IMR-90 (cell line): ENCODE measurements at regions not wholly inside any gene's neighbourhood (a gene's known extent, or its start where the extent isn't known, plus 50 kb on each side); places are given as distances from the start of the nearest gene placed in this dataset.

Experiments
- ATAC-seq: fragments of 200-7000 bp; cut with Tn5 transposase; 2 replicates; pipeline ENCODE4 v1.9.1; 2020; ENCODE audit warnings: low read depth, mild to moderate bottlenecking, moderate library complexity
- BruUV-seq: library from RNA; stranded (reverse); fragments of 400-500 nt; replicated peaks from 2 replicates; lab custom pipeline; 2021; lab: Mats Ljungman, UMichigan
- CTCF ChIA-PET: fragments of 300-600 bp; formaldehyde crosslinking; extraction: SDS; loops from one replicate; lab custom pipeline; 2021; ENCODE audit warnings: antibody characterized with exemption; lab: Yijun Ruan, JAX
- POLR2A ChIA-PET: fragments of 300-600 bp; sonication (Branson Sonifier 250); formaldehyde crosslinking; loops from one replicate; lab custom pipeline; 2022; ENCODE audit warnings: antibody characterized with exemption; ENCODE audit not compliant: unreplicated experiment; lab: Charles Lee
- DNase-seq: peaks from one replicate; pipeline ENCODE4 v3.0.0; 2013
- H2AFZ ChIP-seq: replicated peaks from 2 replicates; pipeline ENCODE3; 2013; ENCODE audit warnings: low read length, mild to moderate bottlenecking; ENCODE audit not compliant: poor library complexity
- H2AK5ac ChIP-seq: 2 replicates; pipeline ENCODE4 v1.6.1; 2013; ENCODE audit warnings: low read depth, low read length, inconsistent platforms
- H2AK9ac ChIP-seq: replicated peaks from 2 replicates; pipeline ENCODE3; 2013; ENCODE audit warnings: mild to moderate bottlenecking, low read depth, low read length, moderate library complexity; ENCODE audit not compliant: poor library complexity
- H2BK120ac ChIP-seq: 2 replicates; pipeline ENCODE4 v1.6.1; 2013; ENCODE audit warnings: low read depth, low read length, inconsistent platforms
- H2BK15ac ChIP-seq: 3 replicates; pipeline ENCODE4 v1.6.1; 2013; ENCODE audit warnings: low read depth, low read length, inconsistent platforms
- H2BK20ac ChIP-seq: 2 replicates; pipeline ENCODE4 v1.6.1; 2013; ENCODE audit warnings: low read depth, mild to moderate bottlenecking, inconsistent platforms, low read length, moderate library complexity
- H2BK5ac ChIP-seq: 2 replicates; pipeline ENCODE4 v1.6.1; 2013; ENCODE audit warnings: mild to moderate bottlenecking, low read depth, low read length, inconsistent platforms; ENCODE audit not compliant: poor library complexity, severe bottlenecking
- H3K14ac ChIP-seq: replicated peaks from 2 replicates; pipeline ENCODE4 v1.6.1; 2013; ENCODE audit warnings: low read depth, low read length, inconsistent platforms
- H3K18ac ChIP-seq: 2 replicates; pipeline ENCODE4 v1.6.1; 2013; ENCODE audit warnings: low read depth, low read length, control low read depth
- H3K23ac ChIP-seq: 2 replicates; pipeline ENCODE4 v1.6.1; 2013; ENCODE audit warnings: low read depth, low read length, inconsistent platforms
- H3K27ac ChIP-seq: 2 replicates; pipeline ENCODE4 v1.5.1; 2013; ENCODE audit warnings: mild to moderate bottlenecking, control low read depth, low read length; ENCODE audit not compliant: insufficient read depth
- H3K27me3 ChIP-seq: 2 replicates; pipeline ENCODE4 v1.6.1; 2013; ENCODE audit warnings: low read length; ENCODE audit not compliant: control insufficient read depth, insufficient read depth
- H3K36me3 ChIP-seq: 2 replicates; pipeline ENCODE4 v1.6.1; 2013; ENCODE audit warnings: low read length, mixed read lengths; ENCODE audit not compliant: control insufficient read depth, insufficient read depth
- H3K4ac ChIP-seq: 2 replicates; pipeline ENCODE4 v1.6.1; 2013; ENCODE audit warnings: low read depth, low read length, inconsistent platforms
- H3K4me1 ChIP-seq: 2 replicates; pipeline ENCODE4 v1.6.1; 2013; ENCODE audit warnings: low read length, mixed read lengths; ENCODE audit not compliant: control insufficient read depth, insufficient read depth
- H3K4me2 ChIP-seq: 2 replicates; pipeline ENCODE4 v1.6.1; 2013; ENCODE audit warnings: low read depth, mild to moderate bottlenecking, control low read depth, low read length, moderate library complexity
- H3K4me3 ChIP-seq: 2 replicates; pipeline ENCODE4 v1.5.1; 2013; ENCODE audit warnings: low read depth, mild to moderate bottlenecking, control low read depth, low read length, moderate library complexity; ENCODE audit not compliant: insufficient read depth
- H3K56ac ChIP-seq: 2 replicates; pipeline ENCODE4 v1.6.1; 2013; ENCODE audit warnings: low read length, inconsistent platforms; ENCODE audit not compliant: insufficient read depth; ENCODE audit errors: extremely low read depth
- H3K79me1 ChIP-seq, 2 experiments: 2 replicates each; pipeline ENCODE4 v1.6.1; 2013; ENCODE audit warnings: low read length in 2 of 2, inconsistent platforms in 1 of 2, low read depth in 1 of 2
- H3K9ac ChIP-seq: 2 replicates; pipeline ENCODE4 v1.6.1; 2013; ENCODE audit warnings: low read depth, low read length, control low read depth
- H3K9me1 ChIP-seq: 2 replicates; pipeline ENCODE4 v1.6.1; 2013; ENCODE audit warnings: low read length, inconsistent platforms; ENCODE audit not compliant: insufficient read depth
- H3K9me3 ChIP-seq: 2 replicates; pipeline ENCODE4 v1.6.1; 2013; ENCODE audit warnings: low read length; ENCODE audit not compliant: control insufficient read depth, insufficient read depth
- H4K20me1 ChIP-seq: 2 replicates; pipeline ENCODE4 v1.6.1; 2013; ENCODE audit warnings: low read length, inconsistent platforms; ENCODE audit not compliant: insufficient read depth
- H4K5ac ChIP-seq: 2 replicates; pipeline ENCODE4 v1.6.1; 2013; ENCODE audit warnings: mild to moderate bottlenecking, low read depth, low read length, control low read depth
- H4K8ac ChIP-seq, 2 experiments: 2 replicates each; pipeline ENCODE4 v1.6.1; 2013; ENCODE audit warnings: low read depth in 2 of 2, low read length in 2 of 2, control low read depth in 1 of 2, inconsistent platforms in 1 of 2
- H4K91ac ChIP-seq: 2 replicates; pipeline ENCODE4 v1.6.1; 2013; ENCODE audit warnings: low read depth, low read length, inconsistent platforms; ENCODE audit not compliant: insufficient read depth
- NFE2L2 ChIP-seq: fragments of 150-350 bp; IDR thresholded peaks from 2 replicates; pipeline ENCODE4 v1.6.1; 2016; ENCODE audit warnings: low read depth, mild to moderate bottlenecking, low read length
- RAD21 ChIP-seq: IDR thresholded peaks from 2 replicates; pipeline ENCODE4 v1.6.1; 2012; ENCODE audit warnings: low read length, improper control_type of control experiment
- RFX5 ChIP-seq: IDR thresholded peaks from 2 replicates; pipeline ENCODE4 v1.8.0; 2012; ENCODE audit warnings: low read depth, mild to moderate bottlenecking, low read length, moderate library complexity
- USF2 ChIP-seq: fragments of 150-350 bp; IDR thresholded peaks from 2 replicates; pipeline ENCODE4 v1.6.1; 2017; ENCODE audit warnings: mild to moderate bottlenecking, antibody characterized with exemption, low read length, low read depth
- WGBS, 2 experiments: methylation state at CpG; one replicate each; pipeline versions ENCODE4 v1.1.5 to v1.1.7; 2013; ENCODE audit warnings: missing lambda C conversion rate in 2 of 2; ENCODE audit not compliant: insufficient read length in 1 of 2; ENCODE audit errors: extremely low coverage in 2 of 2; 5-methylcytosine and 5-hydroxymethylcytosine counted together
- dilution Hi-C: fragments of 300-500 bp; cut with HindIII; formaldehyde crosslinking; loops from one replicate; pipeline ENCODE4 v1.14.3; 2018; ENCODE audit warnings: low sequenced_read_pairs; ENCODE audit not compliant: unreplicated experiment
- in situ Hi-C: fragments of 300-500 bp; cut with MboI; formaldehyde crosslinking; loops from 3 replicates; pipeline ENCODE4 v1.14.3; 2019; ENCODE audit warnings: low sequenced_read_pairs, inconsistent platforms, mixed read lengths
- intact Hi-C: fragments of 100-400 bp; cut with micrococcal nuclease; formaldehyde crosslinking; loops from 2 replicates; pipeline ENCODE4 v1.10.0; 2022

GRCh38 chr18:38971881-38972280 lies 1406.3 kb upstream of the CELF4 start:
- TF ChIP-seq NFE2L2 (no peak), USF2 (no peak), RFX5 (no peak), RAD21 (no peak)
- in situ Hi-C loops (no loop called here), intact Hi-C loops (no loop called here), dilution Hi-C loops (no loop called here)
- no peak overlapping the region for H3K56ac ChIP-seq
- POLR2A ChIA-PET, result no interaction called here
- H3K9ac ChIP-seq, result no peak overlapping the region
- ATAC-seq (no peak), DNase-seq (no peak)
- H4K20me1 ChIP-seq, result no peaks in the 10 kb centered on the region
- H2BK120ac ChIP-seq, result no peak overlapping the region
- H3K18ac ChIP-seq, result no peak overlapping the region
- no peak overlapping the region for H2BK5ac ChIP-seq
- H3K4me3 ChIP-seq, result no peak overlapping the region
- H3K4me2 ChIP-seq, result no peak overlapping the region
- no peaks in the 10 kb centered on the region for H3K9me1 ChIP-seq
- no TSS peak for BruUV-seq
- no peaks in the 10 kb centered on the region for H3K4me1 ChIP-seq
- H2AFZ ChIP-seq, result no peak overlapping the region
- H2AK5ac ChIP-seq, result no peak overlapping the region
- no peak overlapping the region for H2AK9ac ChIP-seq
- H3K79me1 ChIP-seq, result no peaks in the 10 kb centered on the region
- H2BK20ac ChIP-seq, result no peak overlapping the region
- no peak overlapping the region for H3K4ac ChIP-seq
- H3K9me3 ChIP-seq, result peaks cover 4% of the 10 kb centered on the region
- no peak overlapping the region for H3K23ac ChIP-seq
- H4K91ac ChIP-seq, result no peak overlapping the region
- no peaks in the 10 kb centered on the region for H3K36me3 ChIP-seq
- no peak overlapping the region for H4K8ac ChIP-seq
- H4K5ac ChIP-seq, result no peak overlapping the region
- H3K14ac ChIP-seq, result no peak overlapping the region
- no peak overlapping the region for H3K27ac ChIP-seq
- CTCF ChIA-PET, result no interaction called here
- 43% methylated on average over 1 of the region's 7 CpGs; no CpG with 5 or more reads in 1 of the 2 experiments for WGBS, 2 experiments
- no peak overlapping the region for H2BK15ac ChIP-seq
- no peaks in the 10 kb centered on the region for H3K27me3 ChIP-seq
